HG03469 (cell line): ENCODE measurements at regions not wholly inside any gene's neighbourhood (a gene's known extent, or its start where the extent isn't known, plus 50 kb on each side); places are given as distances from the start of the nearest gene placed in this dataset.
"Not testable (repeated sequence)": the region's sequence is repeated elsewhere in the genome, so short reads cannot be mapped to it uniquely, and the experiment has no call there.

ENCODE experiments used
- ATAC-seq: cut with Tn5 transposase; IDR thresholded peaks from one replicate; pipeline ENCODE4 v1.9.1; 2021; ENCODE audit warnings: mild to moderate bottlenecking, moderate library complexity, moderate number of reproducible peaks; ENCODE audit not compliant: unreplicated experiment

GRCh38 chr1:47680815-47681475, 243.1 kb downstream of the FOXD2 start:
- no peak for ATAC-seq

GRCh38 chr1:47681735-47682134, 243.9 kb downstream of the FOXD2 start:
- ATAC-seq = no peak

- no peak for ATAC-seq
Observed at GRCh38 chr1:47682198-47682597, 244.4 kb downstream of the FOXD2 start.

GRCh38 chr1:47682786-47683350, 245.0 kb downstream of the FOXD2 start:
- no peak for ATAC-seq

GRCh38 chr1:47683401-47683800, 245.6 kb downstream of the FOXD2 start:
- ATAC-seq = no peak

- no peak for ATAC-seq
Observed at GRCh38 chr1:47684518-47684917, 246.7 kb downstream of the FOXD2 start.

GRCh38 chr1:47684964-47685762, 247.3 kb downstream of the FOXD2 start:
- ATAC-seq = no peak

- ATAC-seq = no peak
Observed at GRCh38 chr1:47685763-47686066, 247.9 kb downstream of the FOXD2 start.

GRCh38 chr1:47686731-47687630, 249.1 kb downstream of the FOXD2 start:
- ATAC-seq = no peak

- no peak for ATAC-seq
Observed at GRCh38 chr1:47687631-47688460, 250.0 kb downstream of the FOXD2 start.

GRCh38 chr1:47688461-47689296, 250.8 kb downstream of the FOXD2 start:
- no peak for ATAC-seq

GRCh38 chr1:47689894-47690293, 252.1 kb downstream of the FOXD2 start:
- no peak for ATAC-seq

- ATAC-seq = no peak
Observed at GRCh38 chr1:47690341-47691250, 252.8 kb downstream of the FOXD2 start.

GRCh38 chr1:47691293-47691692, 253.4 kb downstream of the FOXD2 start:
- ATAC-seq = not testable (repeated sequence)

GRCh38 chr1:47692196-47692595, 254.4 kb downstream of the FOXD2 start:
- ATAC-seq = no peak

GRCh38 chr1:47693115-47693514, 255.3 kb downstream of the FOXD2 start:
- ATAC-seq = no peak

- no peak for ATAC-seq
Observed at GRCh38 chr1:47694011-47694890, 256.4 kb downstream of the FOXD2 start.

- ATAC-seq = no peak
Observed at GRCh38 chr1:47696404-47696736, 258.5 kb downstream of the FOXD2 start.
